ENCODE measurements at regions not wholly inside any gene's neighbourhood (a gene's known extent, or its start where the extent isn't known, plus 50 kb on each side); places are given as distances from the start of the nearest gene placed in this dataset.

- no peak for TF ChIP-seq SP1 (IDR thresholded peaks at IDR 0.05)
- no peak for TF ChIP-seq FOXM1 (IDR thresholded peaks at IDR 0.05; ENCODE audit: borderline replicate concordance)
- TF ChIP-seq HDGF (IDR thresholded peaks at IDR 0.05; ENCODE audit: borderline replicate concordance) = no peak
- no peak for TF ChIP-seq TARDBP (IDR thresholded peaks at IDR 0.05)
- TF ChIP-seq ZNF384 (IDR thresholded peaks at IDR 0.05) = no peak
- no peak for TF ChIP-seq BHLHE40 (IDR thresholded peaks at IDR 0.05; ENCODE audit: borderline replicate concordance)
- no peak for TF ChIP-seq FOXA1 (IDR thresholded peaks at IDR 0.05)
- TF ChIP-seq CTBP1 (IDR thresholded peaks at IDR 0.05; ENCODE audit: borderline replicate concordance) = no peak
- no peak for TF ChIP-seq LEF1 (IDR thresholded peaks at IDR 0.05; ENCODE audit: borderline replicate concordance)
- TF ChIP-seq SUZ12 (IDR thresholded peaks at IDR 0.05) = no peak
- TF ChIP-seq FOXK2 (IDR thresholded peaks at IDR 0.05) = no peak
- no peak for TF ChIP-seq NFRKB (IDR thresholded peaks at IDR 0.05)
Observed at GRCh38 chr7:119335405-119335804, 937.6 kb upstream of the KCND2 start.
